Choroid plexus epithelial cell (primary cell): ENCODE measurements at regions not wholly inside any gene's neighbourhood (a gene's known extent, or its start where the extent isn't known, plus 50 kb on each side); places are given as distances from the start of the nearest gene placed in this dataset.
A peak's percentile ranks its signal among the peaks of the same experiment; 100 is the strongest.

Experiments
- DNase-seq: peaks from one replicate; pipeline ENCODE4 v3.0.0-alpha.2; 2010; ENCODE audit warnings: low read depth
- H3K4me3 ChIP-seq: 2 replicates; pipeline ENCODE4 v1.5.1; 2011; ENCODE audit warnings: low read depth, mild to moderate bottlenecking, control low read depth, low read length, moderate library complexity
- TF ChIP-seq, protein P1 (sequence below): conservative IDR thresholded peaks from 2 replicates; pipeline ENCODE4 v1.5.1; 2011; ENCODE audit warnings: low read depth, mild to moderate bottlenecking, control low read depth, inconsistent platforms, low read length, moderate library complexity

DNA sequence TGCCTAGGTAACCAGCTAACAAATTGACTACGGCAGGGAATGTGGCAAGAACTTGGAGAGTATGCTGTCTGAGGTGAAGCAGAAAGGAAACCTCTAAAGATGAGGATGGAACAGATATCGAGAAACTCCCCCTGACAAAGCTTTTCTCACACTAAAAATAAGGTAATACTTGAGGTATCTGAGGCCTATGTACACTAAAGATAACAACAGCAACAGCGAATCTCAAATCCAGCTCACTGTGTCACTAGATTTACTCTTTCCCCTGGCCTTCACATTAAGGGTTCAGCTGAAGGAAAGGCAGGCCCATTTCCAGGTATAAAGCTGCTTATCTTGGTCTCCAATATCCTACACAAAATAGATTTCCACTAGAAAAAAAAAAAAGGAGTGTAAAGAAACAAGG lies 518.0 kb downstream of the KCNT2 start:
- TF ChIP-seq, protein P1, sequence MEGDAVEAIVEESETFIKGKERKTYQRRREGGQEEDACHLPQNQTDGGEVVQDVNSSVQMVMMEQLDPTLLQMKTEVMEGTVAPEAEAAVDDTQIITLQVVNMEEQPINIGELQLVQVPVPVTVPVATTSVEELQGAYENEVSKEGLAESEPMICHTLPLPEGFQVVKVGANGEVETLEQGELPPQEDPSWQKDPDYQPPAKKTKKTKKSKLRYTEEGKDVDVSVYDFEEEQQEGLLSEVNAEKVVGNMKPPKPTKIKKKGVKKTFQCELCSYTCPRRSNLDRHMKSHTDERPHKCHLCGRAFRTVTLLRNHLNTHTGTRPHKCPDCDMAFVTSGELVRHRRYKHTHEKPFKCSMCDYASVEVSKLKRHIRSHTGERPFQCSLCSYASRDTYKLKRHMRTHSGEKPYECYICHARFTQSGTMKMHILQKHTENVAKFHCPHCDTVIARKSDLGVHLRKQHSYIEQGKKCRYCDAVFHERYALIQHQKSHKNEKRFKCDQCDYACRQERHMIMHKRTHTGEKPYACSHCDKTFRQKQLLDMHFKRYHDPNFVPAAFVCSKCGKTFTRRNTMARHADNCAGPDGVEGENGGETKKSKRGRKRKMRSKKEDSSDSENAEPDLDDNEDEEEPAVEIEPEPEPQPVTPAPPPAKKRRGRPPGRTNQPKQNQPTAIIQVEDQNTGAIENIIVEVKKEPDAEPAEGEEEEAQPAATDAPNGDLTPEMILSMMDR = no peak
- no peak for DNase-seq
- H3K4me3 ChIP-seq = no peak overlapping the region

DNA sequence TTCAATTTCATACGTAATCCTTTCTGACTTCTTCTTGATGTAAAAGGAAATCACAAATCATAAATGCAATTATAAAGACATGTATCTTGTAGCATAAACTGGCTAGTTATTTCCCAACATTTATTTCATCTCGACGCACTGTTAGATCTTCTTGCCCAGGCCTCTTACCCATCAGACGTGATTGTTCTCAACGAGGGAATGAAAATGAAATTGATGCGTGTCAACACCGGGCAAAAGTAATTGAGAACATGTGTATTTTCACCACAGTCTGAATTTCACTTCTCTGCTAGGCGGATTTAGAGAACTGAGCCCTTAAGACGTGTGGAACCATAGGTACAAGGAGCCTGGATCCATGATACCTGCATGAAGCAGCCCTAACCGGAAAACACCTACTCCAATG lies 519.7 kb downstream of the KCNT2 start:
- no peak overlapping the region for H3K4me3 ChIP-seq
- TF ChIP-seq, protein P1 = no peak
- DNase-seq = no peak

DNA sequence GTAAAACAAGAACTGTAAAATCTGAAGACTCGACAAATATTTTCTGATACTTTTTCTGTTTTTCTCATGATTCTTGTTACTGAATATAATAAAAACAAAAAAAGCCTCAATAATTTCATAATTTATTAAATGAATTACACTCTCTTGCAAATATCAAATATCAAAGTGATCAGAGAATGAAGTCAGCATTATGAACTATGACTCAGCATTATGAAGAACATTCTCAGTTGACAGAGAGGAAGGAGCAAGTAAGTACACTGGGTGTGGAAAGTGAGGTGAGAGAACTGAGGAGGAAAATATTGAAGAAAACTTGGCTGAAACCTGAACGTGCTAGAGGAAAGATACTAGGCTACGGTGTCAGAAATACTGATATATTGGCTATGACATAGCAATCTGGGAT lies 529.5 kb downstream of the KCNT2 start:
- TF ChIP-seq, protein P1 = no peak
- DNase-seq = peak; percentile 61

DNA sequence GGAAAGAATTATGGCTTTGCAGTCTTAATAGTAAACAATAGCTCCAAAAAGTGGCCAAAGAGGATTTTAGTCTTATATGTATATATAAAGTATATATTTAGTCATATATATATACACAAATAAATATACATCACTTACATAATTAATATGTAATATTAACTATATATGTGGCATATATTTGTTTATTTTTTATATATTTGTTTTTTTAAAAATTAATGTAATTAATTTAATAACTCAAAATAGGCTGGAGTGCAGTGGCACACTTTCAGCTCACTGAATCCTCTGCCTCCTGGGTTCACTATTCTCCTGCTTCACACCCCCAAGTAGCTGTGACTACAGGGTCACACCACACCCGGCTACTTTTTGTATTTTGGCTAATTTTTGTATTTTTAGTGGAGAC lies 532.6 kb downstream of the KCNT2 start:
- no peak for DNase-seq
- TF ChIP-seq, protein P1 = no peak
- H3K4me3 ChIP-seq = no peak overlapping the region

More for the DNA sequence above, 529.5 kb downstream of the KCNT2 start:
- no peak overlapping the region for H3K4me3 ChIP-seq

DNA sequence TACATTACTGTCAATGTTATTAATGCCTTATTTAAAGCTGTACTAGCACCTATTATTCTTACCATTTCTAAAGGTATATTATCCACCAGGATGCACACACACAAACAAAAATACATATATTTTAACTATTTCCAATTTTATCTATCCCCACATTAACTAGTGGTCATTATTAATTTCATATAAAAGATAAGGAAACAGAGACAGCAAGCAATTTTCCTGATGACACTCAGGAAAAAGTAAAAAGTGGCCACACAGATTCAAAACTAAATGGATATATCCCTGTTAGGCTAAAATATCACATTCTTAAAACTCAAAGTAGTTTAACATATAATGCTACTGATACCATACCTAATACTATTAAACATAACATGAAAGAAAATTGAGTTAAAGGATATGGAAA lies 534.1 kb downstream of the KCNT2 start:
- TF ChIP-seq, protein P1 = no peak
- no peak overlapping the region for H3K4me3 ChIP-seq
- DNase-seq = no peak

DNA sequence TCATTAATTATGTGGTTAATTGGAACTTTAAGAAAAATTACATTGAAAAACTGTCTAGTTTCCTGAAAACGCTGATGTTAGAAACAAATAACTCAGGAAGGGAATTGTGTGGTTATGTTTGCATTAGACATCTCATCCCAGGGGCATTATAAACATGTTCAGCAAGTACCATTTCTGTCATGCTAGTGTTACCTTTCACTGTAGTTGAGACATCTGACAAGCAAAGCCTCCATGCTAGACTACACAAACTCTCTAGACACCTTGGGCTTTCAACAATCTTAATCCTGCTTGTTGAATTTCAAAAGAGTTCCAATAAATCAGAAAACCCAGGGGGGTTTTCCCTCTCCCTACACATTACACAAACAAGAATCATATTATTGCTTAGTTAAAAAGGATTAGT lies 536.8 kb downstream of the KCNT2 start:
- no peak for DNase-seq
- TF ChIP-seq, protein P1 = no peak
- H3K4me3 ChIP-seq = no peak overlapping the region

GRCh38 chr1:196070940-196071339 lies 537.3 kb downstream of the KCNT2 start:
- H3K4me3 ChIP-seq = no peak overlapping the region
- TF ChIP-seq, protein P1 = no peak
- peak; percentile 13 for DNase-seq
